ENCODE measurements at regions not wholly inside any gene's neighbourhood (a gene's known extent, or its start where the extent isn't known, plus 50 kb on each side); places are given as distances from the start of the nearest gene placed in this dataset.
A peak's percentile ranks its signal among the peaks of the same experiment; 100 is the strongest.

DNA sequence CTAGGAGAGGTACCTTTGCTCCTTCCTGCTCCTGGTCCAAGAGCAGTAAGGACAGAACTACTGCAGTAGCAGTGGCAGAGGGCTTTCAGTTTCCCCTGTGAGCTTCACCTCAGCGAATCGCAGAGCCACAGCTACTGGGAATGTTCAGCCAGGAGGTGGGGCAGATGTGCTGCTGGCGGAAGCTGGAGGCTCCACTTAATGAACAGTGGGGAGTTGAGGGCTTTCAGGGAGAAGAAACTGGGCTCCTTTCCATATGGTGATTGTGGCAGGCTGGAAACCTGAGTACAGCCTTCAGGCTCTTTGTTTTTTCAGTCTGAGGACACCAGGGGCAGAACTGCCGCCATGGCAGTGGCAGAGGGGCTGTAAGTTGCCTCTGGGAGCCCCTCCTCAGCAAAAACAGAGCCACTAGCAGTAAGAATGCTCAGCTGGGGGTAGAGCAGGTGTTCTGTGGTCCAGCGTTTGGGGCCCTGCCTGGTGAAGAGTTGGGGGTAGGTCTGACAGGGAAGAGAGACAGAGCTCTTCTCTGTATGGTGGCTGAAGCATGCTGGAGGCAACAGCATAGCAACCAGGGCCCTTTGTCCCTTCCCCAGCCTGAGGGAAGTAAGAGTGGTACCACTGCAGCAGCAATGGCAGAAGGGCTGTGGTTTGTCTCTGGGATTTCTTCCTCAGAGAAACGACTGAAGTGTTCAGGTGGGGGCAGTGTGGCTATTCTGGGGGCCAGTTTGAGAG, 106.0 kb upstream of the GRXCR1 start (continued):
- TF ChIP-seq, protein P1, sequence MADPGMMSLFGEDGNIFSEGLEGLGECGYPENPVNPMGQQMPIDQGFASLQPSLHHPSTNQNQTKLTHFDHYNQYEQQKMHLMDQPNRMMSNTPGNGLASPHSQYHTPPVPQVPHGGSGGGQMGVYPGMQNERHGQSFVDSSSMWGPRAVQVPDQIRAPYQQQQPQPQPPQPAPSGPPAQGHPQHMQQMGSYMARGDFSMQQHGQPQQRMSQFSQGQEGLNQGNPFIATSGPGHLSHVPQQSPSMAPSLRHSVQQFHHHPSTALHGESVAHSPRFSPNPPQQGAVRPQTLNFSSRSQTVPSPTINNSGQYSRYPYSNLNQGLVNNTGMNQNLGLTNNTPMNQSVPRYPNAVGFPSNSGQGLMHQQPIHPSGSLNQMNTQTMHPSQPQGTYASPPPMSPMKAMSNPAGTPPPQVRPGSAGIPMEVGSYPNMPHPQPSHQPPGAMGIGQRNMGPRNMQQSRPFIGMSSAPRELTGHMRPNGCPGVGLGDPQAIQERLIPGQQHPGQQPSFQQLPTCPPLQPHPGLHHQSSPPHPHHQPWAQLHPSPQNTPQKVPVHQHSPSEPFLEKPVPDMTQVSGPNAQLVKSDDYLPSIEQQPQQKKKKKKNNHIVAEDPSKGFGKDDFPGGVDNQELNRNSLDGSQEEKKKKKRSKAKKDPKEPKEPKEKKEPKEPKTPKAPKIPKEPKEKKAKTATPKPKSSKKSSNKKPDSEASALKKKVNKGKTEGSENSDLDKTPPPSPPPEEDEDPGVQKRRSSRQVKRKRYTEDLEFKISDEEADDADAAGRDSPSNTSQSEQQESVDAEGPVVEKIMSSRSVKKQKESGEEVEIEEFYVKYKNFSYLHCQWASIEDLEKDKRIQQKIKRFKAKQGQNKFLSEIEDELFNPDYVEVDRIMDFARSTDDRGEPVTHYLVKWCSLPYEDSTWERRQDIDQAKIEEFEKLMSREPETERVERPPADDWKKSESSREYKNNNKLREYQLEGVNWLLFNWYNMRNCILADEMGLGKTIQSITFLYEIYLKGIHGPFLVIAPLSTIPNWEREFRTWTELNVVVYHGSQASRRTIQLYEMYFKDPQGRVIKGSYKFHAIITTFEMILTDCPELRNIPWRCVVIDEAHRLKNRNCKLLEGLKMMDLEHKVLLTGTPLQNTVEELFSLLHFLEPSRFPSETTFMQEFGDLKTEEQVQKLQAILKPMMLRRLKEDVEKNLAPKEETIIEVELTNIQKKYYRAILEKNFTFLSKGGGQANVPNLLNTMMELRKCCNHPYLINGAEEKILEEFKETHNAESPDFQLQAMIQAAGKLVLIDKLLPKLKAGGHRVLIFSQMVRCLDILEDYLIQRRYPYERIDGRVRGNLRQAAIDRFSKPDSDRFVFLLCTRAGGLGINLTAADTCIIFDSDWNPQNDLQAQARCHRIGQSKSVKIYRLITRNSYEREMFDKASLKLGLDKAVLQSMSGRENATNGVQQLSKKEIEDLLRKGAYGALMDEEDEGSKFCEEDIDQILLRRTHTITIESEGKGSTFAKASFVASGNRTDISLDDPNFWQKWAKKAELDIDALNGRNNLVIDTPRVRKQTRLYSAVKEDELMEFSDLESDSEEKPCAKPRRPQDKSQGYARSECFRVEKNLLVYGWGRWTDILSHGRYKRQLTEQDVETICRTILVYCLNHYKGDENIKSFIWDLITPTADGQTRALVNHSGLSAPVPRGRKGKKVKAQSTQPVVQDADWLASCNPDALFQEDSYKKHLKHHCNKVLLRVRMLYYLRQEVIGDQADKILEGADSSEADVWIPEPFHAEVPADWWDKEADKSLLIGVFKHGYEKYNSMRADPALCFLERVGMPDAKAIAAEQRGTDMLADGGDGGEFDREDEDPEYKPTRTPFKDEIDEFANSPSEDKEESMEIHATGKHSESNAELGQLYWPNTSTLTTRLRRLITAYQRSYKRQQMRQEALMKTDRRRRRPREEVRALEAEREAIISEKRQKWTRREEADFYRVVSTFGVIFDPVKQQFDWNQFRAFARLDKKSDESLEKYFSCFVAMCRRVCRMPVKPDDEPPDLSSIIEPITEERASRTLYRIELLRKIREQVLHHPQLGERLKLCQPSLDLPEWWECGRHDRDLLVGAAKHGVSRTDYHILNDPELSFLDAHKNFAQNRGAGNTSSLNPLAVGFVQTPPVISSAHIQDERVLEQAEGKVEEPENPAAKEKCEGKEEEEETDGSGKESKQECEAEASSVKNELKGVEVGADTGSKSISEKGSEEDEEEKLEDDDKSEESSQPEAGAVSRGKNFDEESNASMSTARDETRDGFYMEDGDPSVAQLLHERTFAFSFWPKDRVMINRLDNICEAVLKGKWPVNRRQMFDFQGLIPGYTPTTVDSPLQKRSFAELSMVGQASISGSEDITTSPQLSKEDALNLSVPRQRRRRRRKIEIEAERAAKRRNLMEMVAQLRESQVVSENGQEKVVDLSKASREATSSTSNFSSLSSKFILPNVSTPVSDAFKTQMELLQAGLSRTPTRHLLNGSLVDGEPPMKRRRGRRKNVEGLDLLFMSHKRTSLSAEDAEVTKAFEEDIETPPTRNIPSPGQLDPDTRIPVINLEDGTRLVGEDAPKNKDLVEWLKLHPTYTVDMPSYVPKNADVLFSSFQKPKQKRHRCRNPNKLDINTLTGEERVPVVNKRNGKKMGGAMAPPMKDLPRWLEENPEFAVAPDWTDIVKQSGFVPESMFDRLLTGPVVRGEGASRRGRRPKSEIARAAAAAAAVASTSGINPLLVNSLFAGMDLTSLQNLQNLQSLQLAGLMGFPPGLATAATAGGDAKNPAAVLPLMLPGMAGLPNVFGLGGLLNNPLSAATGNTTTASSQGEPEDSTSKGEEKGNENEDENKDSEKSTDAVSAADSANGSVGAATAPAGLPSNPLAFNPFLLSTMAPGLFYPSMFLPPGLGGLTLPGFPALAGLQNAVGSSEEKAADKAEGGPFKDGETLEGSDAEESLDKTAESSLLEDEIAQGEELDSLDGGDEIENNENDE (IDR thresholded peaks at IDR 0.05; ENCODE audit: insufficient replicate concordance, low read length): no peak
- TF ChIP-seq MAX (IDR thresholded peaks at IDR 0.05): no peak
- TF ChIP-seq CREB1 (IDR thresholded peaks at IDR 0.05): no peak
- TF ChIP-seq RAD21 (IDR thresholded peaks at IDR 0.05 in 1 of 2, conservative IDR thresholded peaks at IDR 0.05 in 1 of 2; ENCODE audit: low read depth in 2 of 2, low read length in 2 of 2): peak; percentile 46 to 51
- no peak for TF ChIP-seq RXRA (IDR thresholded peaks at IDR 0.05; ENCODE audit: insufficient read depth, low read depth, low read length)
- TF ChIP-seq EP300 (IDR thresholded peaks at IDR 0.05; ENCODE audit: borderline replicate concordance in 1 of 2, low read depth in 2 of 2, low read length in 2 of 2): no peak
- TF ChIP-seq CBX5 (IDR thresholded peaks at IDR 0.05; ENCODE audit: low read depth, low read length): no peak
- TF ChIP-seq NANOG (IDR thresholded peaks at IDR 0.05; ENCODE audit: insufficient read depth, low read depth, low read length, poor library complexity, severe bottlenecking): peak; percentile 67
- peak; percentile 38 for TF ChIP-seq CTBP2 (IDR thresholded peaks at IDR 0.05; ENCODE audit: borderline replicate concordance, insufficient read depth, insufficient read length, low read length)
